ENCODE measurements at regions not wholly inside any gene's neighbourhood (a gene's known extent, or its start where the extent isn't known, plus 50 kb on each side); places are given as distances from the start of the nearest gene placed in this dataset.

DNA sequence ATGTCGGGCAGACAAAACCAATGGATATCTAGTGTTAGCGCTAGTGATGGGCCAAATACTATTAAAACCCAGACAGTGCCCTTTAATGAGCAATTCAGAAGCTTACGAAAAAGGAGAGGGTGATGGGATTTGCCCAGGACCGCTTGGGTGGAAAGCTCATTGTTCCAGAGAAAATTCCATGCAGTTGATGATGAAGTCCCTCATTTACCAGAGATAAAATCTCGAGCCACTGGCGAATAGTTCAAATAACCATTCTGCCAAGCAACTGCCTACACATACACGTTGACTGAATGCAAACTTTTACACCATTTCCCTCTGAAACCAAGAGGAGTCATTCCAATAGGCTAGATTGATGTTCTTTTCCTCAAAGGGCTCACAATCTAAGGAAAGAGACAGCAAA is 73.6 kb upstream of the ARL4C start:
- H3K27ac ChIP-seq: no peak overlapping the region
- no peaks in the 10 kb centered on the region for H3K27me3 ChIP-seq
- no peaks in the 10 kb centered on the region for H3K9me3 ChIP-seq
- no peaks in the 10 kb centered on the region for H3K4me1 ChIP-seq
- TF ChIP-seq, protein P1, sequence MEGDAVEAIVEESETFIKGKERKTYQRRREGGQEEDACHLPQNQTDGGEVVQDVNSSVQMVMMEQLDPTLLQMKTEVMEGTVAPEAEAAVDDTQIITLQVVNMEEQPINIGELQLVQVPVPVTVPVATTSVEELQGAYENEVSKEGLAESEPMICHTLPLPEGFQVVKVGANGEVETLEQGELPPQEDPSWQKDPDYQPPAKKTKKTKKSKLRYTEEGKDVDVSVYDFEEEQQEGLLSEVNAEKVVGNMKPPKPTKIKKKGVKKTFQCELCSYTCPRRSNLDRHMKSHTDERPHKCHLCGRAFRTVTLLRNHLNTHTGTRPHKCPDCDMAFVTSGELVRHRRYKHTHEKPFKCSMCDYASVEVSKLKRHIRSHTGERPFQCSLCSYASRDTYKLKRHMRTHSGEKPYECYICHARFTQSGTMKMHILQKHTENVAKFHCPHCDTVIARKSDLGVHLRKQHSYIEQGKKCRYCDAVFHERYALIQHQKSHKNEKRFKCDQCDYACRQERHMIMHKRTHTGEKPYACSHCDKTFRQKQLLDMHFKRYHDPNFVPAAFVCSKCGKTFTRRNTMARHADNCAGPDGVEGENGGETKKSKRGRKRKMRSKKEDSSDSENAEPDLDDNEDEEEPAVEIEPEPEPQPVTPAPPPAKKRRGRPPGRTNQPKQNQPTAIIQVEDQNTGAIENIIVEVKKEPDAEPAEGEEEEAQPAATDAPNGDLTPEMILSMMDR (IDR thresholded peaks at IDR 0.05): no peak
- no peak overlapping the region for H3K4me3 ChIP-seq
- no peak for DNase-seq (ENCODE audit: low spot score)
- no peaks in the 10 kb centered on the region for H3K36me3 ChIP-seq

DNA sequence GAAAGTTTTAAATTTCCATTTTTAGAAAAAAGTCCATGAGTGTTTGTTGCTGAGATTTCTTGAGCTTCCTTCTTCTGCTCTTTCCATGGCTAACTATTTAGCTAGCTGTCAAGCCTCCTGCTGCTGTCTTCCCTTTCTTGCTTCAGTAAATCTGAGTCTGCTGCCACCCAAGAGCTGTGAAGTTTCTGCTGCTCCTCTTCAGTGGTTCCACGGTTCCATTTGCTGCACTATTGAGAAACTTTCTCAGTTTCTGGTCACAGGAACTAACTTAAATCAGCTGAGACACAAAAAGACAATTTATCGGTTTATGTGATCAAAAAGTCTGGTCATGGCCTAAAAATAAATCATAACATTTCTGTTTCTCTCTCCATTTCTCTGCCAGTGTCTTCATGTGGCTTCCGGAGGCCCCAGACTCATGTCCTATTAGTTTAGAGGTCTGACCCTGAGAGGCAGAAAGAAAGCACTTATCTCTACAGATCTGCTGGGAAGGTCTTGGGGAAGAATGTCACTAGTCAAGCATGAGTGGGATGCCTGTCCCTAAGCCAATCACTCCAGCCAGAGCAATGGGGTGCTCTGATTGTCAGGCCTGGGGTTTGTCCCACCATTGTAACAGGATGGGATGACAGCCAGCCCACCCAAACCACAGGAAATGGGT is 73.0 kb upstream of the ARL4C start:
- H3K27ac ChIP-seq: no peak overlapping the region
- no peak overlapping the region for H3K4me3 ChIP-seq
- H3K36me3 ChIP-seq: no peaks in the 10 kb centered on the region
- H3K4me1 ChIP-seq: no peaks in the 10 kb centered on the region
- TF ChIP-seq, protein P1 (IDR thresholded peaks at IDR 0.05): no peak
- no peak for DNase-seq (ENCODE audit: low spot score)
- H3K9me3 ChIP-seq: no peaks in the 10 kb centered on the region
- no peaks in the 10 kb centered on the region for H3K27me3 ChIP-seq

DNA sequence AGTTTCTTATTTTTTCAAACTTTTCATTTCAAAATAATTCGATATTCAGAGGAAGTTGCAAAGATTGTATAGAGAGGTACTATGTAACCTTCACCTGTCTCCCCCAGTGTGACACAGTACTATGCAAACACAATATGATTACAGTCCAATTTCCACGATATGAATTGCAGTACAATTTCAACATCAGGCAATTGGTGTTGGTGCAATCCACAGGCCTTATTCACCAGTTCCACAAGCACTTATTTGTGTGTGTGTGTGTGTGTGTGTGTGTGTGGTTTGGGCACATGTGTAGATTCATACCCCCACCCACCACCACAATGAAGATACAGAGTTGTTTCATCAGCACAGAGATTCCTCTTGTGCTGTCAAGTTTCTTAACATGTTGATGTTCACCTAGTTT is 69.7 kb upstream of the ARL4C start:
- TF ChIP-seq, protein P1 (IDR thresholded peaks at IDR 0.05): no peak
- H3K4me3 ChIP-seq: no peak overlapping the region
- H3K27me3 ChIP-seq: no peaks in the 10 kb centered on the region
- DNase-seq (ENCODE audit: low spot score): no peak
- H3K4me1 ChIP-seq: no peaks in the 10 kb centered on the region
- H3K36me3 ChIP-seq: no peaks in the 10 kb centered on the region
- H3K27ac ChIP-seq: no peak overlapping the region
- H3K9me3 ChIP-seq: no peaks in the 10 kb centered on the region

DNA sequence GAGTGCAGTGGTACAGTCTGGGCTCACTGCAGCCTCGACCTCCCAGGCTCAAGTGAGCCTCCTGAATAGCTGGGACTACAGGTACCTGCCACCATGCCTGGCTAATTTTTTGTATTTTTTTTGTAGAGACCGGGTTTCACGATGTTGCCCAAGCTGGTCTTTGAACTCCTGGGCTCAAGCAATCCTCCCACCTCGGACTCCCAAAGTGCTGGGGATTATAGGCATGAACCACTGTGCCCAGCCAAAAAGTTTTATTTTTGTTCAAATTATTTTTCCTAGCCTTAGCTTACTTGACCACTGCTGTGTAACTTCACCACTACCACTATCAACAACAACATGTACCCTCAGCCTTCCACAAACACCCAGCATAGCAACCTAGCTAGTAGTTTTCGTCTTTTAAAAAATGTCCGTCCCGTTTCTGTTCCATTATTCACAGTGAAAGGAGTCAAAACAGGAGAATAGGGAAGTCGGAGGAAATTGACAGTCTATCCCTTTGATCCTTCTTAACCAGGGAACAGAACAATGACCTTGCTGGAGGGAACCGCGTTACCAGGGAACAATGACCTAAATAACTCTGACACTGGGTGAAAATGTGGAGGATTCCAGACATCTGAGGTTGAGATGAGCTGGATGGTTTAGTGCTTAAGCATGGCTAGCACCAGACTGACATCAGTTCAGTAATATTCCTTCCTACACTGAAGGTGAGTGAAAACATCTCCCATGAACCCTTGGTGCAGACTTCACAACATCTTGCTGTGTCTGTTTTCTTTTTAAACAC is 69.2 kb upstream of the ARL4C start:
- Histone ChIP-seq H3K36me3 (no peaks in the 10 kb centered on the region), H3K4me3 (no peak overlapping the region)
- TF ChIP-seq, protein P1 (IDR thresholded peaks at IDR 0.05): no peak

DNA sequence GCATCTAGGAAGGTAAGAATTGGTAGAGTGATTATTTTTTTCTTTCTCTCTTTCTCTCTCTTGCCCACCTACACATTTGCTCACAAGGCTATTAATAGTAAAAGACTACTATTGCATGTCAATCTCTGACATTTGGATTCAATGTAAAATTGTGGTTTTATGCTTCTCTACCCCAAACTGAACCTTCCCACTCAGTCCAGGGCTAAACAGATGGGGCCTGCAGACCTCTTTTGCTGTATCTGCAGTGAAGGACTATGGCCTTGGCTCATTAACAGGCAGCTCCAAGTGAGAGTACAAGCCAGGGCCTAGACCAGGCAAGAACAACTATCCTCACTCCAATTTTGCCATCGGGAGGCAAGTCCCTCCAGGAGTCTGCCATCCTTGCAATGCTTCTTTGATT is 68.3 kb upstream of the ARL4C start:
- H3K9me3 ChIP-seq: no peaks in the 10 kb centered on the region
- no peaks in the 10 kb centered on the region for H3K36me3 ChIP-seq
- H3K4me3 ChIP-seq: no peak overlapping the region
- H3K4me1 ChIP-seq: no peaks in the 10 kb centered on the region
- no peak overlapping the region for H3K27ac ChIP-seq
- TF ChIP-seq, protein P1 (IDR thresholded peaks at IDR 0.05): no peak
- no peaks in the 10 kb centered on the region for H3K27me3 ChIP-seq
- no peak for DNase-seq (ENCODE audit: low spot score)

More for the DNA sequence above, 69.2 kb upstream of the ARL4C start:
- Histone ChIP-seq H3K4me1 (no peaks in the 10 kb centered on the region), H3K9me3 (no peaks in the 10 kb centered on the region), H3K27ac (no peak overlapping the region), H3K27me3 (no peaks in the 10 kb centered on the region)
- DNase-seq (ENCODE audit: low spot score): no peak

All from right atrium auricular region (tissue), 2 donors.